OCI-LY7 (cell line): ENCODE measurements at regions not wholly inside any gene's neighbourhood (a gene's known extent, or its start where the extent isn't known, plus 50 kb on each side); places are given as distances from the start of the nearest gene placed in this dataset.

Experiments
- EZH2phosphoT487 ChIP-seq: fragments of 200-600 bp; sonication (generic); IDR thresholded peaks from 2 replicates; pipeline ENCODE4 v1.6.1; 2018; ENCODE audit warnings: low read depth, borderline replicate concordance, mild to moderate bottlenecking, mixed run types, antibody characterized with exemption, low read length, moderate library complexity, mixed read lengths
- TF ChIP-seq, protein P1 (sequence below): fragments of 200-600 bp; sonication (generic); conservative IDR thresholded peaks from 2 replicates; pipeline ENCODE4 v1.5.1; 2014; ENCODE audit warnings: mild to moderate bottlenecking, antibody characterized with exemption, low read length, moderate library complexity, mixed read lengths

DNA sequence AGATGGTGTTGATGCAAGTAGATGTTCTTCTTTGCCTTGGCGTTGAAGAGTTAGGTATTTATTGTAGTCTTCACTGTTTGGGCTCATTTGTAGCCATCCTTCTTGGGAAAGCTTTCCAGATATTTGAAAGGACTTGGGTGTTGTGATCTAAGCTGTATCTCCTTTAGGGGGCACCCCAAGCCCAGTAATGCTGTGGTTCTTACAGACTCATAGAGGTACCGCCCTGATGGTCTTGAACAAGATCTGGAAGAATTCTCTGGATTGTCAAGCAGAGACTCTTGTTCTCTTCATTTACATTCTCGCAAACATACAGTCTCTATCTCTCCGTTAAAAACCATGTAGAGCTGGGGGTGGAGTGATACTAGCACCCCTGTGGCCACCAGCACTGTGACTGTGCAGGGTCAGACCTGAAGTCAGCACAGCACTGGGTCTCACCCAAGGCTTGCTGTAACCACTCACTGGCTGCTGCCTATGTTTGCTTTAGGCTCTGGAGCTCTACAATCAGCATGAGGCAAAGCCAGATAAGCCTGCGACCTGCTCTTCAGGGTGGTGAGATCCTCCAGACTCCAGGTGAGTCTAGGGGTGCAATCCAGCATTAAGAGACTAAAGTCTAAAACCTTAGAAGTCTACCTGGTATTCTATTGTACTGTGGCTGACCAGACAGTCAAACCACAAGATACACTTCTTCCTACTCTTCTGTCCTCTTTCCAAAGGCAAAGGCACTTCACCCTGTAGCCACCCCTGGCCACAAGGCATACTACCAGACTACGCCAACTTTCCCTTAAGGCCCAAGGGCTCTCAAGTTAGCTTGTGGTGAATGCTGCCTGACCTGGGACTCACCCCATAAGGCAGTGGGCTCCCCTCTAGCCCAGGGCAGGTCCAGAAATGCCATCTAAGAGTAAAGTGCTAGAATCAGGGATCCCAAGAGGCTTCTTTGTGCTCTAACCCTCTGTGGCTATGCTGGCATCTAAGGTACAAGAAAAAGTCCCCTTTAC is 209.7 kb upstream of the TMEM196 start:
- no peak for TF ChIP-seq EZH2phosphoT487
- TF ChIP-seq, protein P1, sequence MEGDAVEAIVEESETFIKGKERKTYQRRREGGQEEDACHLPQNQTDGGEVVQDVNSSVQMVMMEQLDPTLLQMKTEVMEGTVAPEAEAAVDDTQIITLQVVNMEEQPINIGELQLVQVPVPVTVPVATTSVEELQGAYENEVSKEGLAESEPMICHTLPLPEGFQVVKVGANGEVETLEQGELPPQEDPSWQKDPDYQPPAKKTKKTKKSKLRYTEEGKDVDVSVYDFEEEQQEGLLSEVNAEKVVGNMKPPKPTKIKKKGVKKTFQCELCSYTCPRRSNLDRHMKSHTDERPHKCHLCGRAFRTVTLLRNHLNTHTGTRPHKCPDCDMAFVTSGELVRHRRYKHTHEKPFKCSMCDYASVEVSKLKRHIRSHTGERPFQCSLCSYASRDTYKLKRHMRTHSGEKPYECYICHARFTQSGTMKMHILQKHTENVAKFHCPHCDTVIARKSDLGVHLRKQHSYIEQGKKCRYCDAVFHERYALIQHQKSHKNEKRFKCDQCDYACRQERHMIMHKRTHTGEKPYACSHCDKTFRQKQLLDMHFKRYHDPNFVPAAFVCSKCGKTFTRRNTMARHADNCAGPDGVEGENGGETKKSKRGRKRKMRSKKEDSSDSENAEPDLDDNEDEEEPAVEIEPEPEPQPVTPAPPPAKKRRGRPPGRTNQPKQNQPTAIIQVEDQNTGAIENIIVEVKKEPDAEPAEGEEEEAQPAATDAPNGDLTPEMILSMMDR = peak; percentile 75
